Natural killer cell (primary cell): ENCODE measurements at regions not wholly inside any gene's neighbourhood (a gene's known extent, or its start where the extent isn't known, plus 50 kb on each side); places are given as distances from the start of the nearest gene placed in this dataset.

Source experiments
- ATAC-seq, 3 donors: fragments of 150-1000 bp in 2 of 3; fragments of 200-7000 bp in 1 of 3; cut with Tn5 transposase; 1 replicate in 1 of 3; 2 replicates in 2 of 3; pipeline ENCODE4 v1.10.0; 2021; ENCODE audit warnings: mild to moderate bottlenecking in 2 of 3, moderate library complexity in 2 of 3
- DNase-seq, 2 donors: peaks; one replicate each; pipeline versions ENCODE4 v3.0.0 to v3.0.0-alpha.2; 2013 to 2021; ENCODE audit warnings: mixed read lengths in 1 of 2
- H3K27ac ChIP-seq: one replicate; pipeline ENCODE4 v1.5.1; 2013; ENCODE audit warnings: mild to moderate bottlenecking, low read length
- H3K27me3 ChIP-seq: one replicate; pipeline ENCODE4 v1.6.1; 2013; ENCODE audit warnings: low read length; ENCODE audit not compliant: control insufficient read depth, insufficient read depth
- H3K36me3 ChIP-seq: one replicate; pipeline ENCODE4 v1.6.1; 2013; ENCODE audit warnings: low read length; ENCODE audit not compliant: control insufficient read depth, insufficient read depth
- H3K4me1 ChIP-seq: one replicate; pipeline ENCODE4 v1.6.1; 2013; ENCODE audit warnings: low read length; ENCODE audit not compliant: control insufficient read depth, insufficient read depth
- H3K4me3 ChIP-seq: one replicate; pipeline ENCODE4 v1.5.1; 2013; ENCODE audit warnings: low read length
- H3K9me3 ChIP-seq: one replicate; pipeline ENCODE4 v1.6.1; 2013; ENCODE audit warnings: low read length; ENCODE audit not compliant: control insufficient read depth, insufficient read depth
- H3K27ac Mint-ChIP-seq, 2 donors: one replicate each; pipeline ENCODE4 v1.8.0; 2022; ENCODE audit warnings: mild to moderate bottlenecking in 2 of 2, mixed read lengths in 2 of 2, moderate library complexity in 1 of 2
- H3K27me3 Mint-ChIP-seq, 2 donors: one replicate each; pipeline ENCODE4 v1.8.0; 2022; ENCODE audit warnings: low read depth in 2 of 2, mixed read lengths in 2 of 2
- H3K36me3 Mint-ChIP-seq: one replicate; pipeline ENCODE4 v1.8.0; 2022; ENCODE audit warnings: mixed read lengths
- H3K4me1 Mint-ChIP-seq, 2 donors: one replicate each; pipeline ENCODE4 v1.8.0; 2022; ENCODE audit warnings: mixed read lengths in 2 of 2
- H3K4me3 Mint-ChIP-seq: one replicate; pipeline ENCODE4 v1.8.0; 2022; ENCODE audit warnings: mild to moderate bottlenecking, moderate library complexity, mixed read lengths
- H3K9me3 Mint-ChIP-seq, 2 donors: one replicate each; pipeline ENCODE4 v1.8.0; 2022; ENCODE audit warnings: mixed read lengths in 2 of 2
- WGBS: methylation state at CpG from one replicate; pipeline ENCODE4 v1.1.7; 2013; ENCODE audit warnings: missing lambda C conversion rate; ENCODE audit not compliant: insufficient coverage; 5-methylcytosine and 5-hydroxymethylcytosine counted together
- intact Hi-C: fragments of 100-400 bp; cut with micrococcal nuclease; formaldehyde crosslinking; loops from one replicate; pipeline ENCODE4 v1.14.2; 2022
- TF ChIP-seq, protein P1 (sequence below): fragments of 200-600 bp; IDR thresholded peaks from one replicate; pipeline ENCODE4 v1.8.0; 2022; ENCODE audit warnings: antibody characterized with exemption

DNA sequence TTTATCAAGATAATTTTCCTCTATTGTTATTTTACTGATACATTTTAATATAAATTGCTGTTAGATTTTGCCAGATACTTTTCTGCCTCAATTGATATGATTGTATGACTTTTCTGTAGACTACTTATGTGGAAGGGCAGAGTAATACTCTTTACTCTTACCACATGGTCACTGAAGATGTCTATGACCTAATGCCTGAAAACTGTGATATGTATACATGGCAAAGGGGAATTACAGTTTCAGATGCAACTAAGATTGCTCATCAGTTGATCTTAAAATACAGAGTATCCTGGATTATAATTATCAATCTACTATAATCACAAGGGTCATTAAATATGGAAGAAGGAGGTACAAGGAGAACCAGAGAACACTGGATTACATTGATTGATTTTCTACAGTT is 1528.0 kb downstream of the BRINP3 start:
- intact Hi-C loops = no loop called here
- Mint-ChIP-seq H3K4me3 (no peak overlapping the region), H3K4me1 (no peaks in the 10 kb centered on the region), H3K9me3 (peaks cover 7 to 21% of the 10 kb centered on the region in 2 donors), H3K36me3 (peaks cover 7% of the 10 kb centered on the region), H3K27ac (no peak overlapping the region), H3K27me3 (no peaks in the 10 kb centered on the region)
- DNase-seq (no peak), ATAC-seq (no peak)
- no peak overlapping the region for H3K27ac ChIP-seq
- H3K4me1 ChIP-seq = no peaks in the 10 kb centered on the region
- TF ChIP-seq, protein P1, sequence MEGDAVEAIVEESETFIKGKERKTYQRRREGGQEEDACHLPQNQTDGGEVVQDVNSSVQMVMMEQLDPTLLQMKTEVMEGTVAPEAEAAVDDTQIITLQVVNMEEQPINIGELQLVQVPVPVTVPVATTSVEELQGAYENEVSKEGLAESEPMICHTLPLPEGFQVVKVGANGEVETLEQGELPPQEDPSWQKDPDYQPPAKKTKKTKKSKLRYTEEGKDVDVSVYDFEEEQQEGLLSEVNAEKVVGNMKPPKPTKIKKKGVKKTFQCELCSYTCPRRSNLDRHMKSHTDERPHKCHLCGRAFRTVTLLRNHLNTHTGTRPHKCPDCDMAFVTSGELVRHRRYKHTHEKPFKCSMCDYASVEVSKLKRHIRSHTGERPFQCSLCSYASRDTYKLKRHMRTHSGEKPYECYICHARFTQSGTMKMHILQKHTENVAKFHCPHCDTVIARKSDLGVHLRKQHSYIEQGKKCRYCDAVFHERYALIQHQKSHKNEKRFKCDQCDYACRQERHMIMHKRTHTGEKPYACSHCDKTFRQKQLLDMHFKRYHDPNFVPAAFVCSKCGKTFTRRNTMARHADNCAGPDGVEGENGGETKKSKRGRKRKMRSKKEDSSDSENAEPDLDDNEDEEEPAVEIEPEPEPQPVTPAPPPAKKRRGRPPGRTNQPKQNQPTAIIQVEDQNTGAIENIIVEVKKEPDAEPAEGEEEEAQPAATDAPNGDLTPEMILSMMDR = no peak
- H3K4me3 ChIP-seq = no peak overlapping the region
- H3K27me3 ChIP-seq = no peaks in the 10 kb centered on the region
- no peaks in the 10 kb centered on the region for H3K36me3 ChIP-seq
- peaks cover 10% of the 10 kb centered on the region for H3K9me3 ChIP-seq

DNA sequence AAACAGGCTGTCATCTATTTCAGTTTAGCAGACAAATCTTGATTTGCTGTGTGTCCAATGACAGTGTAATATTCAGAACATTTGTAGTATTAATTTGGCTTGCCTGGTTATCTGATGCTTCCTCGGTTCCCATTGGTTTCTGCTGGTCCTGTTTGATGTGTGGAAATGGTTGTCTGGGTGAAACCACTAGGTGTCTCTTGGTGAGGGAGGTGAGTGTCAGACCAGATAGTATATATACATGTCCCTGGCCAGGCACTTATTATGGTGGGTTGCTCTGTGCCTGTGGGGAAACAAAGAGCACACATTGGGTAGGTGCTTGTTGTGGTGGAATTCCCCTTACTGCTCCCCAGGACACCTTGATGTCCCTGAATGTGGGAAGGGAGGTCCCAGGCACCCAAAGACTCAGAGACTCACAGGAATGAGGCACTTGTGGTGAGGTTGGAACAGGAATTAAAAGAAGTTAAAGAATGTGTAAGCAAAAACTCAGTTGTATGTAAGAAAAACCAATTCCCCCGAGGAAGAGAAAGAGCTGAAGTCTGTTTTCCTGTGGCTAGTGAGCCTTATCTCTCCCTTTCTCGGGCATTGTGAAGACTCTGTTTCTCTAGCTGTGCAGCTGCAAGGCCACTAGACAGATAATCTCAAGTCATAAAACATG is 1519.1 kb downstream of the BRINP3 start:
- no peak for ATAC-seq
- H3K9me3 Mint-ChIP-seq = peaks cover 12 to 29% of the 10 kb centered on the region in 2 donors

GRCh38 chr1:188986745-188987417 is 1490.8 kb downstream of the BRINP3 start:
- Histone ChIP-seq H3K4me3 (no peak overlapping the region), H3K27me3 (no peaks in the 10 kb centered on the region), H3K4me1 (no peaks in the 10 kb centered on the region), H3K27ac (no peak overlapping the region), H3K9me3 (peaks cover 20% of the 10 kb centered on the region), H3K36me3 (no peaks in the 10 kb centered on the region)
- Mint-ChIP-seq H3K36me3 (peaks cover 16% of the 10 kb centered on the region), H3K4me1 (no peaks in the 10 kb centered on the region), H3K27ac (no peak overlapping the region), H3K27me3 (no peaks in the 10 kb centered on the region), H3K4me3 (no peak overlapping the region), H3K9me3 (peaks cover 21 to 30% of the 10 kb centered on the region in 2 donors)
- intact Hi-C loops = no loop called here
- WGBS = 82% methylated on average over 9 of the region's 9 CpGs
- TF ChIP-seq, protein P1 = no peak
- DNase-seq (no peak), ATAC-seq (no peak)

More for the DNA sequence above, 1519.1 kb downstream of the BRINP3 start:
- peaks cover 23% of the 10 kb centered on the region for H3K9me3 ChIP-seq
- no peaks in the 10 kb centered on the region for H3K36me3 ChIP-seq
- Mint-ChIP-seq H3K4me1 (no peaks in the 10 kb centered on the region), H3K27me3 (no peaks in the 10 kb centered on the region), H3K4me3 (no peak overlapping the region), H3K27ac (no peak overlapping the region), H3K36me3 (peaks cover 7% of the 10 kb centered on the region)
- no peak overlapping the region for H3K27ac ChIP-seq
- H3K4me1 ChIP-seq = no peaks in the 10 kb centered on the region
- intact Hi-C loops = no loop called here
- no peak overlapping the region for H3K4me3 ChIP-seq
- no peak for DNase-seq
- TF ChIP-seq, protein P1 = no peak
- 49% methylated on average over 3 of the region's 3 CpGs for WGBS
- H3K27me3 ChIP-seq = no peaks in the 10 kb centered on the region

GRCh38 chr1:188988589-188988988 is 1489.1 kb downstream of the BRINP3 start:
- Mint-ChIP-seq H3K27ac (no peak overlapping the region), H3K4me3 (no peak overlapping the region), H3K27me3 (no peaks in the 10 kb centered on the region), H3K4me1 (no peaks in the 10 kb centered on the region), H3K9me3 (peaks cover 18 to 32% of the 10 kb centered on the region in 2 donors), H3K36me3 (peaks cover 4% of the 10 kb centered on the region)
- DNase-seq = no peak
- no peak for ATAC-seq
- H3K4me1 ChIP-seq = no peaks in the 10 kb centered on the region
- peaks cover 20% of the 10 kb centered on the region for H3K9me3 ChIP-seq
- H3K27ac ChIP-seq = no peak overlapping the region
- TF ChIP-seq, protein P1 = no peak
- H3K27me3 ChIP-seq = no peaks in the 10 kb centered on the region
- no peak overlapping the region for H3K4me3 ChIP-seq
- intact Hi-C loops = no loop called here
- no peaks in the 10 kb centered on the region for H3K36me3 ChIP-seq
- 78% methylated on average over 3 of the region's 3 CpGs for WGBS
